Neural crest cell (in vitro differentiated cells): ENCODE measurements at regions not wholly inside any gene's neighbourhood (a gene's known extent, or its start where the extent isn't known, plus 50 kb on each side); places are given as distances from the start of the nearest gene placed in this dataset.

Experiments used
- DNase-seq: peaks from one replicate; pipeline ENCODE4 v3.0.0; 2021; ENCODE audit warnings: low read depth, mixed read lengths, low spot score
- H3K27ac Mint-ChIP-seq: one replicate; pipeline ENCODE4 v1.8.0; 2021; ENCODE audit warnings: mild to moderate bottlenecking, mixed read lengths; ENCODE audit not compliant: unreplicated experiment
- H3K27me3 Mint-ChIP-seq: 2 replicates; pipeline ENCODE4 v1.8.0; 2021; ENCODE audit warnings: low read depth, mild to moderate bottlenecking, mixed read lengths
- H3K36me3 Mint-ChIP-seq: 2 replicates; pipeline ENCODE4 v1.8.0; 2021; ENCODE audit warnings: low read depth, mild to moderate bottlenecking, mixed read lengths
- H3K4me1 Mint-ChIP-seq: 2 replicates; pipeline ENCODE4 v1.8.0; 2021; ENCODE audit warnings: mixed read lengths
- H3K4me3 Mint-ChIP-seq: one replicate; pipeline ENCODE4 v1.8.0; 2021; ENCODE audit warnings: mild to moderate bottlenecking, mixed read lengths
- H3K9me3 Mint-ChIP-seq: 2 replicates; pipeline ENCODE4 v1.8.0; 2021; ENCODE audit warnings: mixed read lengths
- CTCF ChIP-seq: fragments of 200-600 bp; sonication (generic); conservative IDR thresholded peaks from 2 replicates; pipeline ENCODE4 v1.5.0; 2021; ENCODE audit warnings: antibody characterized with exemption, mild to moderate bottlenecking

- TF ChIP-seq CTCF: no peak
- Mint-ChIP-seq H3K27me3 (peaks cover 2% of the 10 kb centered on the region), H3K4me3 (no peak overlapping the region), H3K4me1 (peaks cover 8% of the 10 kb centered on the region), H3K36me3 (no peaks in the 10 kb centered on the region), H3K27ac (no peak overlapping the region), H3K9me3 (no peaks in the 10 kb centered on the region)
- no peak for DNase-seq
Measured at GRCh38 chr6:90356012-90356421, 59.4 kb upstream of the BACH2 start.

GRCh38 chr6:90354961-90355360, 58.3 kb upstream of the BACH2 start:
- Mint-ChIP-seq H3K27me3 (peaks cover 2% of the 10 kb centered on the region), H3K27ac (no peak overlapping the region), H3K9me3 (peaks cover 2% of the 10 kb centered on the region), H3K36me3 (no peaks in the 10 kb centered on the region), H3K4me1 (peaks cover 12% of the 10 kb centered on the region), H3K4me3 (no peak overlapping the region)
- no peak for DNase-seq
- no peak for TF ChIP-seq CTCF

- DNase-seq: no peak
- Mint-ChIP-seq H3K27me3 (peaks cover 2% of the 10 kb centered on the region), H3K27ac (no peak overlapping the region), H3K4me3 (no peak overlapping the region), H3K9me3 (peaks cover 5% of the 10 kb centered on the region), H3K36me3 (no peaks in the 10 kb centered on the region), H3K4me1 (peaks cover 14% of the 10 kb centered on the region)
- no peak for TF ChIP-seq CTCF
Measured at GRCh38 chr6:90351696-90352095, 55.1 kb upstream of the BACH2 start.

- TF ChIP-seq CTCF: no peak
- Mint-ChIP-seq H3K4me3 (no peak overlapping the region), H3K27ac (no peak overlapping the region), H3K4me1 (peaks cover 10% of the 10 kb centered on the region), H3K27me3 (peaks cover 2% of the 10 kb centered on the region), H3K9me3 (peaks cover 5% of the 10 kb centered on the region), H3K36me3 (no peaks in the 10 kb centered on the region)
- DNase-seq: no peak
Measured at GRCh38 chr6:90350689-90351554, 54.3 kb upstream of the BACH2 start.

- Mint-ChIP-seq H3K9me3 (peaks cover 5% of the 10 kb centered on the region), H3K36me3 (no peaks in the 10 kb centered on the region), H3K27ac (no peak overlapping the region), H3K4me1 (peaks cover 9% of the 10 kb centered on the region), H3K4me3 (no peak overlapping the region), H3K27me3 (no peaks in the 10 kb centered on the region)
- no peak for TF ChIP-seq CTCF
- no peak for DNase-seq
Measured at GRCh38 chr6:90347411-90347851, 50.8 kb upstream of the BACH2 start.
